ENCODE measurements at regions not wholly inside any gene's neighbourhood (a gene's known extent, or its start where the extent isn't known, plus 50 kb on each side); places are given as distances from the start of the nearest gene placed in this dataset.

GRCh38 chr5:164187785-164188184, 682.4 kb downstream of the MAT2B start:
- TF ChIP-seq, protein P1, sequence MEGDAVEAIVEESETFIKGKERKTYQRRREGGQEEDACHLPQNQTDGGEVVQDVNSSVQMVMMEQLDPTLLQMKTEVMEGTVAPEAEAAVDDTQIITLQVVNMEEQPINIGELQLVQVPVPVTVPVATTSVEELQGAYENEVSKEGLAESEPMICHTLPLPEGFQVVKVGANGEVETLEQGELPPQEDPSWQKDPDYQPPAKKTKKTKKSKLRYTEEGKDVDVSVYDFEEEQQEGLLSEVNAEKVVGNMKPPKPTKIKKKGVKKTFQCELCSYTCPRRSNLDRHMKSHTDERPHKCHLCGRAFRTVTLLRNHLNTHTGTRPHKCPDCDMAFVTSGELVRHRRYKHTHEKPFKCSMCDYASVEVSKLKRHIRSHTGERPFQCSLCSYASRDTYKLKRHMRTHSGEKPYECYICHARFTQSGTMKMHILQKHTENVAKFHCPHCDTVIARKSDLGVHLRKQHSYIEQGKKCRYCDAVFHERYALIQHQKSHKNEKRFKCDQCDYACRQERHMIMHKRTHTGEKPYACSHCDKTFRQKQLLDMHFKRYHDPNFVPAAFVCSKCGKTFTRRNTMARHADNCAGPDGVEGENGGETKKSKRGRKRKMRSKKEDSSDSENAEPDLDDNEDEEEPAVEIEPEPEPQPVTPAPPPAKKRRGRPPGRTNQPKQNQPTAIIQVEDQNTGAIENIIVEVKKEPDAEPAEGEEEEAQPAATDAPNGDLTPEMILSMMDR (IDR thresholded peaks at IDR 0.05; ENCODE audit: low read depth, low read length, missing control alignments) = no peak
- DNase-seq (ENCODE audit: extremely low read depth, low read depth) = no peak
- no peak overlapping the region for H3K4me3 ChIP-seq (replicated peaks; ENCODE audit: low read depth, low read length)

DNA sequence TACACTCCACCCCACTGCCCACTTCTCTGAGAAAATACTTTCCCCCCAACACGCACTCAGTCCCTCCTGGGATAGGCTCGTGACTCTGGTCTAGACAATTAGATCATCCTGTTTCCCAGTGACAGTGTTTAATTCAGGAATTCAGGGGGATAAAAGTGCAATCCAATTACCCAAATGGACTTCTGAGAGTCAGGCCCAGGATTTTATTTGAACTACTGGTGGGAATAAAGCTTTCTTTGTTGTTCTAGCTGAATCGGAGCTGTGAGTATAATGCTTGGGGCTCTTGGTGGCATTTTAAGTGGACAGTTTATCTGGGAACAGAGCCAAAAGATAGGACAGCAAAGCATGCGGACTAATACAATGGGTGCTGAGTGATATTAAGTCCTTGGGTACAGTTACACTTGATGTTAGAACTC, 683.3 kb downstream of the MAT2B start:
- DNase-seq (ENCODE audit: extremely low read depth, low read depth) = no peak
- TF ChIP-seq, protein P1 (IDR thresholded peaks at IDR 0.05; ENCODE audit: low read depth, low read length, missing control alignments) = no peak
- H3K4me3 ChIP-seq (replicated peaks; ENCODE audit: low read depth, low read length) = no peak overlapping the region

- no peak for DNase-seq (ENCODE audit: extremely low read depth, low read depth)
- TF ChIP-seq, protein P1 (IDR thresholded peaks at IDR 0.05; ENCODE audit: low read depth, low read length, missing control alignments) = no peak
- H3K4me3 ChIP-seq (replicated peaks; ENCODE audit: low read depth, low read length) = no peak overlapping the region
Observed at GRCh38 chr5:164191240-164191639, 685.8 kb downstream of the MAT2B start.

GRCh38 chr5:164202338-164202737, 696.9 kb downstream of the MAT2B start:
- DNase-seq (ENCODE audit: extremely low read depth, low read depth) = no peak
- TF ChIP-seq, protein P1 (IDR thresholded peaks at IDR 0.05; ENCODE audit: low read depth, low read length, missing control alignments) = no peak

DNA sequence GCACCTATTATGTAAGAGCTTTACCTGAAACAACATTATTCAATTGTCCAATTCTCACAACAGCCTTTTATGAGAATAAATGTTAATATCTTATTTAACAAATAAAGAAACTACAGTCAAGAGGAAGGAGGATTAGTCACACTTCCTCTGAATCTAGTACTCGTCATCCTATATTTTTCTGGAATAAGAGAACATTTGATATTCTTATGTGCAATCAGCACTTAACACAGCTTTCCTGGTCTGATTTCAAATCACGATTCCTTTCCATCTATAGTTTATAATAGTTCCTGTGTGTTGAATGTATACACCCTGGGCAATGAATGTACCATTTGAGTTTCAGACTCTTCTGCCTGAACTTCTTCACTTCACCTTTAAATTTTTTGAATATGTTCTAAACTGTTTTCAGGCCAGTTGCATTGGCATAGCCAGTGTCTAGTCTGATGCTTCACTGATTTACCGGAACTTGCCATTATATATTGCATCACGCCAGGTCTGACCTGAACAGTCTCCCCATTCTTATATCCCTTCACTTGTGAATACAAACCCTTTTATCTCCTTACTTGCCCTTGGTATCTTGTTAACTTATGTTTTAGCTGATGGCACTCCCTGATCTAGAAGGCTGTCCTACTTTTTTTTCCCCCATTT, 698.3 kb downstream of the MAT2B start:
- no peak for DNase-seq (ENCODE audit: extremely low read depth, low read depth)
- no peak overlapping the region for H3K4me3 ChIP-seq (replicated peaks; ENCODE audit: low read depth, low read length)
- TF ChIP-seq, protein P1 (IDR thresholded peaks at IDR 0.05; ENCODE audit: low read depth, low read length, missing control alignments) = no peak

More at GRCh38 chr5:164202338-164202737, 696.9 kb downstream of the MAT2B start:
- H3K4me3 ChIP-seq (replicated peaks; ENCODE audit: low read depth, low read length) = no peak overlapping the region

GRCh38 chr5:164204338-164204946, 699.0 kb downstream of the MAT2B start:
- no peak overlapping the region for H3K4me3 ChIP-seq (replicated peaks; ENCODE audit: low read depth, low read length)
- no peak for DNase-seq (ENCODE audit: extremely low read depth, low read depth)
- TF ChIP-seq, protein P1 (IDR thresholded peaks at IDR 0.05; ENCODE audit: low read depth, low read length, missing control alignments) = no peak
